PC-3 (cell line): ENCODE measurements at regions not wholly inside any gene's neighbourhood (a gene's known extent, or its start where the extent isn't known, plus 50 kb on each side); places are given as distances from the start of the nearest gene placed in this dataset.
"Not testable (repeated sequence)": the region's sequence is repeated elsewhere in the genome, so short reads cannot be mapped to it uniquely, and the experiment has no call there.

ENCODE experiments used
- ATAC-seq: fragments of 200-7000 bp; cut with Tn5 transposase; 2 replicates; pipeline ENCODE4 v1.9.1; 2020; ENCODE audit warnings: mild to moderate bottlenecking, moderate library complexity
- BruUV-seq: library from RNA; stranded (reverse); fragments of 400-500 nt; replicated peaks from 2 replicates; lab custom pipeline; 2021; lab: Mats Ljungman, UMichigan
- CTCF ChIA-PET: fragments of 300-600 bp; sonication (Branson Sonifier 250); formaldehyde crosslinking; loops from one replicate; lab custom pipeline; 2022; ENCODE audit warnings: antibody characterized with exemption; lab: Charles Lee
- POLR2A ChIA-PET: fragments of 300-600 bp; sonication (Branson Sonifier 250); formaldehyde crosslinking; loops from one replicate; lab custom pipeline; 2022; ENCODE audit warnings: antibody characterized with exemption; ENCODE audit not compliant: unreplicated experiment; lab: Charles Lee
- DNase-seq: peaks from one replicate; pipeline ENCODE4 v3.0.0-alpha.2; 2015
- H2AFZ ChIP-seq: fragments of 300-600 bp; sonication (generic); 2 replicates; pipeline ENCODE4 v1.6.0; 2016; ENCODE audit warnings: antibody characterized with exemption, low read length
- H3F3A ChIP-seq: fragments of 300-600 bp; sonication (generic); one replicate; pipeline ENCODE4 v1.6.0; 2017; ENCODE audit warnings: antibody characterized with exemption, low read length, control low read depth, mild to moderate bottlenecking; ENCODE audit not compliant: unreplicated experiment
- H3K27ac ChIP-seq: fragments of 300-600 bp; sonication (generic); 2 replicates; pipeline ENCODE4 v1.5.1; 2016; ENCODE audit warnings: mild to moderate bottlenecking, low read length
- H3K27me3 ChIP-seq: fragments of 300-600 bp; sonication (generic); 2 replicates; pipeline ENCODE4 v1.6.1; 2016; ENCODE audit warnings: low read length, mixed read lengths
- H3K36me3 ChIP-seq: fragments of 300-600 bp; sonication (generic); 2 replicates; pipeline ENCODE4 v1.6.1; 2016; ENCODE audit warnings: low read depth, mixed run types, low read length, mixed read lengths
- H3K4me1 ChIP-seq: fragments of 300-600 bp; sonication (generic); 2 replicates; pipeline ENCODE4 v1.5.1; 2016; ENCODE audit warnings: low read length; ENCODE audit not compliant: insufficient read depth
- H3K4me2 ChIP-seq: fragments of 300-600 bp; sonication (generic); 2 replicates; pipeline ENCODE4 v1.6.0; 2016; ENCODE audit warnings: low read length
- H3K4me3 ChIP-seq: fragments of 300-600 bp; sonication (generic); 2 replicates; pipeline ENCODE4 v1.5.1; 2016; ENCODE audit warnings: mild to moderate bottlenecking, low read length, mixed read lengths
- H3K79me2 ChIP-seq: fragments of 300-600 bp; sonication (generic); 2 replicates; pipeline ENCODE4 v1.6.1; 2017; ENCODE audit warnings: low read length, mixed read lengths
- H3K9ac ChIP-seq: fragments of 300-600 bp; sonication (generic); 2 replicates; pipeline ENCODE4 v1.6.0; 2016; ENCODE audit warnings: mild to moderate bottlenecking, low read length
- H3K9me2 ChIP-seq: fragments of 300-600 bp; sonication (generic); replicated peaks from 2 replicates; pipeline ENCODE4 v1.6.1; 2016; ENCODE audit warnings: mixed run types, low read length, mixed read lengths
- H3K9me3 ChIP-seq: fragments of 300-600 bp; sonication (generic); 2 replicates; pipeline ENCODE4 v1.6.1; 2016; ENCODE audit warnings: low read length, mixed read lengths
- H4K20me1 ChIP-seq: fragments of 300-600 bp; sonication (generic); 2 replicates; pipeline ENCODE4 v1.6.1; 2016; ENCODE audit warnings: low read length, mixed read lengths
- CTCF ChIP-seq: fragments of 300-600 bp; sonication (generic); conservative IDR thresholded peaks from 2 replicates; pipeline ENCODE4 v1.5.1; 2017; ENCODE audit warnings: antibody characterized with exemption, low read depth, mild to moderate bottlenecking, low read length
- EZH2 ChIP-seq: fragments of 300-600 bp; sonication (generic); IDR thresholded peaks from one replicate; pipeline ENCODE4 v1.6.1; 2017; ENCODE audit warnings: antibody characterized with exemption, mild to moderate bottlenecking, low read length; ENCODE audit not compliant: unreplicated experiment
- EZH2phosphoT487 ChIP-seq: fragments of 300-600 bp; sonication (generic); IDR thresholded peaks from 2 replicates; pipeline ENCODE4 v1.6.1; 2018; ENCODE audit warnings: mild to moderate bottlenecking, antibody characterized with exemption, low read length, borderline replicate concordance
- intact Hi-C: fragments of 100-400 bp; cut with micrococcal nuclease; formaldehyde crosslinking; loops from 2 replicates; pipeline ENCODE4 v1.9.0; 2023

- Histone ChIP-seq H3K9me2 (no peaks in the 10 kb centered on the region), H3K4me3 (no peak overlapping the region), H3F3A (no peaks in the 10 kb centered on the region), H2AFZ (no peak overlapping the region), H3K79me2 (no peaks in the 10 kb centered on the region), H3K4me2 (no peak overlapping the region), H3K27me3 (no peaks in the 10 kb centered on the region), H3K9ac (no peak overlapping the region), H3K9me3 (no peaks in the 10 kb centered on the region), H3K27ac (no peak overlapping the region), H4K20me1 (no peaks in the 10 kb centered on the region), H3K4me1 (peaks cover 13% of the 10 kb centered on the region), H3K36me3 (no peaks in the 10 kb centered on the region)
- intact Hi-C loops: no loop called here
- DNase-seq (no peak), ATAC-seq (no peak)
- ChIA-PET CTCF (no interaction called here), POLR2A (no interaction called here)
- BruUV-seq: no TSS peak
- TF ChIP-seq EZH2 (no peak), EZH2phosphoT487 (no peak), CTCF (no peak)
Observed at GRCh38 chr6:139519571-139520031, 145.2 kb upstream of the CITED2 start.

- Histone ChIP-seq H3K4me2 (no peak overlapping the region), H3K9ac (no peak overlapping the region), H3K4me1 (peaks cover 13% of the 10 kb centered on the region), H3K79me2 (no peaks in the 10 kb centered on the region), H3K27me3 (no peaks in the 10 kb centered on the region), H3F3A (no peaks in the 10 kb centered on the region), H3K4me3 (no peak overlapping the region), H3K9me2 (no peaks in the 10 kb centered on the region), H3K27ac (no peak overlapping the region), H2AFZ (no peak overlapping the region), H4K20me1 (no peaks in the 10 kb centered on the region), H3K36me3 (no peaks in the 10 kb centered on the region), H3K9me3 (no peaks in the 10 kb centered on the region)
- ATAC-seq (no peak), DNase-seq (no peak)
- ChIA-PET POLR2A (no interaction called here), CTCF (no interaction called here)
- intact Hi-C loops: no loop called here
- TF ChIP-seq EZH2phosphoT487: no peak
- no peak for TF ChIP-seq EZH2
- TF ChIP-seq CTCF: no peak
- BruUV-seq: no TSS peak
Observed at GRCh38 chr6:139519097-139519496, 144.6 kb upstream of the CITED2 start.

DNA sequence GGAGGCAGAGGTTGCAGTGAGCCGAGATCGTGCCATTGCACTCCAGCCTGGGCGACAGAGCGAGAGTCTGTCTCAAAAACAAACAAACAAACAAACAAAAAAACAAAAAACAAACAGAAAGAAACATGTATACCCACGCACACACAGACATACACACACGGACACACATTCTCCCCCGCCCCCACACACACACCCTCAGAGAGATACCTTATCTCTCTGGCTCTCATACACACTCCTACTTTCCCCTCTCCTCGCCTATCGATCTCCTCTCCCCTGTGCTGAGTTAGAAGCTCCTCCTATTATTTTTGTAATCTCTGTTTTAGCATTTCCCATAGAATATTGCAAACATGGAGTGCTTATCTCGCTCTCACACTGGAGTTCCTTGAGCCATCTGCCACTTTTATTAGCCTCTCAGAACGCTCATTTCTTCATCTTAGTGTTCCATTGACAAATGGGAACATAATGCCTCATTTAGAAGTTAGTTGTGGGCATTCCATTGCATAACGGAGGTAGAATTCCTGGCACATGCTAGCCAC is 144.2 kb upstream of the CITED2 start:
- no peak overlapping the region for H3K4me3 ChIP-seq
- H3K27ac ChIP-seq: no peak overlapping the region
- H3K9ac ChIP-seq: no peak overlapping the region
- ChIA-PET CTCF (no interaction called here), POLR2A (no interaction called here)
- H2AFZ ChIP-seq: no peak overlapping the region
- no peak overlapping the region for H3K4me2 ChIP-seq
- H3F3A ChIP-seq: no peaks in the 10 kb centered on the region
- H3K79me2 ChIP-seq: no peaks in the 10 kb centered on the region
- BruUV-seq: no TSS peak
- no peaks in the 10 kb centered on the region for H3K36me3 ChIP-seq
- no peaks in the 10 kb centered on the region for H3K9me3 ChIP-seq
- DNase-seq (no peak), ATAC-seq (no peak)
- no peaks in the 10 kb centered on the region for H3K9me2 ChIP-seq
- peaks cover 13% of the 10 kb centered on the region for H3K4me1 ChIP-seq
- no peaks in the 10 kb centered on the region for H4K20me1 ChIP-seq
- H3K27me3 ChIP-seq: no peaks in the 10 kb centered on the region
- TF ChIP-seq EZH2: no peak
- no peak for TF ChIP-seq CTCF
- no peak for TF ChIP-seq EZH2phosphoT487
- intact Hi-C loops: no loop called here

- H3K27me3 ChIP-seq, H3K9me3 ChIP-seq, H3K9ac ChIP-seq, H2AFZ ChIP-seq, H3K79me2 ChIP-seq, CTCF ChIA-PET, H3K4me3 ChIP-seq, H3K4me2 ChIP-seq, intact Hi-C loops, H3K9me2 ChIP-seq, H3K36me3 ChIP-seq, H4K20me1 ChIP-seq, ATAC-seq, DNase-seq, BruUV-seq, H3F3A ChIP-seq, POLR2A ChIA-PET, H3K4me1 ChIP-seq, H3K27ac ChIP-seq: not testable (repeated sequence)
Observed at GRCh38 chr6:139517998-139518555, 143.6 kb upstream of the CITED2 start.
